AG04449 (cell line): ENCODE measurements at regions not wholly inside any gene's neighbourhood (a gene's known extent, or its start where the extent isn't known, plus 50 kb on each side); places are given as distances from the start of the nearest gene placed in this dataset.

Source experiments
- CTCF ChIA-PET: fragments of 350-600 bp; formaldehyde crosslinking; extraction: SDS; loops from one replicate; lab custom pipeline; 2021; ENCODE audit warnings: antibody characterized with exemption; lab: Yijun Ruan, JAX
- POLR2A ChIA-PET: fragments of 400-600, 350-600 bp; formaldehyde crosslinking; extraction: SDS; loops from one replicate; lab custom pipeline; 2020; ENCODE audit warnings: antibody characterized with exemption, inconsistent platforms; lab: Yijun Ruan, JAX
- DNase-seq: peaks from one replicate; pipeline ENCODE4 v3.0.0-alpha.2; 2010; ENCODE audit warnings: low read depth, low spot score
- H3K4me3 ChIP-seq: 2 replicates; pipeline ENCODE4 v1.5.1; 2011; ENCODE audit warnings: low read depth, mild to moderate bottlenecking, control low read depth, low read length
- CTCF ChIP-seq: IDR thresholded peaks from one replicate; pipeline ENCODE4 v1.5.1; 2011; ENCODE audit warnings: mild to moderate bottlenecking, moderate library complexity, low read length, control low read depth, inconsistent platforms; ENCODE audit not compliant: insufficient read depth; ENCODE audit errors: missing control alignments

DNA sequence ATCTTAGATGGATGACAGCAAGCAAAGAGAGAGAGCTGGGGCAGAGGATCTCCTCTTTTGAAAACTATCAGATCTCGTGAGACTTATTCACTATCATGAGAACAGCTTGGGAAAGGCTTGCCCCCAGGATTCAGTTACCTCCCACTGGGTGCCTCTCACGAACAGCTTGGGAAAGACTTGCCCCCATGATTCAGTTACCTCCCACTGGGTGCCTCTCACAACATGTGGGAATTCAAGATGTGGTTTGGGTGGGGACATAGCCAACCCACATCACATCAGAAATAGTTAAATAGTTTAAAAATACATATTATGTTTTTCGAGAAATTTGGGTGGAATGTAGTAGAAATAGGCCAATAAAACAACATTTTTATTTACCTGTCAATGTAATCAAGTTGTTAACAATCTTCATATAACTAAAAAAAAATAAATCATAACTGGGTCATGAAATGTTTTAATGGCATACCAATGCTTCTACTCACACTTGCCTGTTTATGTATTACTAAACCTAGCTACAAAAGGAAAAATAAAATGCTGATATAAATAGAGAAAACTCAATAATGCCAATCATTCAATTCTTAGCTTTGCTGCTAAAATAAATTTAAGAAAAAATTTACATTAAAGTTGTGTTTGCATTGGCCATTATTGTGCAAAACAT lies 608.9 kb downstream of the SUCLG1 start:
- no peak for DNase-seq
- TF ChIP-seq CTCF, result no peak
- no peak overlapping the region for H3K4me3 ChIP-seq
- ChIA-PET CTCF (no interaction called here), POLR2A (no interaction called here)

GRCh38 chr2:83844490-83844889 lies 614.6 kb downstream of the SUCLG1 start:
- TF ChIP-seq CTCF, result no peak
- POLR2A ChIA-PET, result no interaction called here

GRCh38 chr2:83842421-83842820 lies 616.7 kb downstream of the SUCLG1 start:
- ChIA-PET POLR2A (no interaction called here), CTCF (no interaction called here)
- no peak for DNase-seq
- TF ChIP-seq CTCF, result no peak
- H3K4me3 ChIP-seq, result no peak overlapping the region

More at GRCh38 chr2:83844490-83844889, 614.6 kb downstream of the SUCLG1 start:
- CTCF ChIA-PET, result no interaction called here
- H3K4me3 ChIP-seq, result no peak overlapping the region
- no peak for DNase-seq

DNA sequence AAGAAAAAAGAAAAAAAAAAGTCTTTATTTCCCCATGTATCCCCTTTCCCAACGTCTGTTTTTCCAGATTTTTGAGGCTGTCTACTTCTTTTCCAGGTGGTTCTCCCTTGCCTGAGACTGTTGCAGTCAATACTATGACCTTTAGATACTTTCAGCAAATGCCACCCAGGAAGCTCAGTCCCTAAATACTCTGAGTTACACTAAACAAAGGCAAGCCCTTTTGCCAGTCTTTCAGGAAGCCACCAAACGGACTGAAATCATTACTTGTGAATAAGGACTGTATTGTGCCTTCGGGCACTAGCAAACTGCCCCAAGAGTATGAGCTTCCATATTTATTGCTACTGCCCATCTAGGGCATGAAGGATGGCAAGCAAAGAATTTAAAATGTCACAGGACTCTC lies 621.3 kb downstream of the SUCLG1 start:
- ChIA-PET POLR2A (no interaction called here), CTCF (no interaction called here)
- TF ChIP-seq CTCF, result no peak
- DNase-seq, result no peak
- no peak overlapping the region for H3K4me3 ChIP-seq

GRCh38 chr2:83827618-83828017 lies 631.5 kb downstream of the SUCLG1 start:
- ChIA-PET CTCF (interaction anchor here (1.2 kb wide), 1 partner anchor 9 kb away, joined by 3 read pairs; no protein-coding TSS in a partner anchor), POLR2A (no interaction called here)
- DNase-seq, result no peak
- no peak for TF ChIP-seq CTCF
- H3K4me3 ChIP-seq, result no peak overlapping the region

- no peak for TF ChIP-seq CTCF
- ChIA-PET POLR2A (no interaction called here), CTCF (no interaction called here)
- DNase-seq, result no peak
- H3K4me3 ChIP-seq, result no peak overlapping the region
Observed at GRCh38 chr2:83826577-83826976, 632.5 kb downstream of the SUCLG1 start.
